ENCODE measurements at regions not wholly inside any gene's neighbourhood (a gene's known extent, or its start where the extent isn't known, plus 50 kb on each side); places are given as distances from the start of the nearest gene placed in this dataset.

- DNase-seq: no peak
Measured at GRCh38 chr2:30048636-30049175, 98.1 kb upstream of the YPEL5 start.

GRCh38 chr2:30055548-30055947 is 91.3 kb upstream of the YPEL5 start:
- DNase-seq: no peak

- DNase-seq: no peak
Measured at GRCh38 chr2:30060562-30060961, 86.2 kb upstream of the YPEL5 start.

GRCh38 chr2:30068067-30068466 is 78.7 kb upstream of the YPEL5 start:
- DNase-seq: no peak

DNA sequence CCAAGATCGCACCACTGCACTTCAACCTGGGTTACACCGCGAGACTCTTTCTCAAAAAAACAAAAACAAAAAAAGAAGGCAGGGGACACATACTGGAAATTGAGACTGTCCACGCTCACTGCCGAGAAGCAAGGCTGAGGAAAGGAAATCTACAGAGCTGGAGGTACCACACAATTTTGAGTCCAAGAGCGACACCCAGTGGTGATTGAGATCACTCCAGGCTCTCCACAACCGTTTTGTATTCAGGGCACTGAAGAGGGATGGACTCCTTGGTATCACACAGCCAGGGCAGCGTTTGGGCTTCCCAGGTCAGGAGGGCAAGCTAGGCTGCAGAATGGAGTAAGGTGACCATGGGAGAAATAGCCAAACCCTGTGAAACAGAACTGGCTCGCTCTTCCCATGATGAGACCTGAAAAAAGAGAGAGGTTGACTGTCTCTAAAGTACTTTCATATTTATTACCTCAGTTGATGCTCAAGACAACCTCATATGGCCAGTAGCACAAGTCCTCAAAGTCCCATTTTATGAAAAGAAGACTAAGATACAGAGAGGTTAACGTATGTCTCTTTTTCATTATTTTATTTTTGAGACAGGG is 74.5 kb upstream of the YPEL5 start:
- DNase-seq: peak; percentile 38

- no peak for DNase-seq
Measured at GRCh38 chr2:30073523-30073922, 73.3 kb upstream of the YPEL5 start.

DNA sequence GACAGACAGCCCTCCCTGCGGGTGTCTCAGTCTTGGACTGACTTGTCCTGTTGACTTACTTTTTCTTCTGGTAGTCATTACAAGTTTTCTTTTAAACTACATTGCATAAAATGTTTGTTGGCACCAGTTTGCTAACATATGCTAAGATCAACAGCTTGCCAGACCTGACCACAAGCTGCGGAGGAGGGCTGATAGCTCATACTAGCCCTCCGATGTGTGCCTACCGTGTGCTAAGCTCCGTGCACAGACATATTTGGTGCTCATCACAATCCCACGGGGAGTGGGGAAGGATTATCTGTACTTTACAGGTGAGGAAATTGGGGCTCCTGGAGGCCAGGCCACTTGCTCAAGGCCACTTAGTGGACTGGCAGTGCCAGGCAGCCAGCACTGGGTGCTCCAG is 72.8 kb upstream of the YPEL5 start:
- DNase-seq: no peak

GRCh38 chr2:30078521-30078920 is 68.3 kb upstream of the YPEL5 start:
- DNase-seq: no peak

DNA sequence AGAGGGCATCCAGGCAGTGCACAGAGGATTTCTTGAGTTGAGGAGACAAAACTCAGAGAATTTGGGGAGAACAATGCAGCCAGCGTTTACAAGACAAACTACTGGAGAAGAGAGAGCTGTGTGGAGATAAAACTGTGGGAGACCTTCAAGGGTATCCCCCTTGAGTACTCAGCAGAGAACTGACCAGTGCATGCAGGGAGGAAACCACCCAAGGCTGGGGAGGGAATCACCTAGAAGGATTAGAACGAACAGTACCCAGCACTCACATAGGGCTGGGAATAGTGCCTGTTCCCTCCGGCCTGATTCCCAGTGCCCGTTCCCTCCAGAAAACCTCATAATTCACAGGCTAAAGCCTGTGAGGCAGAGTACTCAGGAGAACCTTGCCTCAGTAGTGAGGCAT is 61.9 kb upstream of the YPEL5 start:
- DNase-seq: no peak

GRCh38 chr2:30089171-30089570 is 57.6 kb upstream of the YPEL5 start:
- no peak for DNase-seq

DNA sequence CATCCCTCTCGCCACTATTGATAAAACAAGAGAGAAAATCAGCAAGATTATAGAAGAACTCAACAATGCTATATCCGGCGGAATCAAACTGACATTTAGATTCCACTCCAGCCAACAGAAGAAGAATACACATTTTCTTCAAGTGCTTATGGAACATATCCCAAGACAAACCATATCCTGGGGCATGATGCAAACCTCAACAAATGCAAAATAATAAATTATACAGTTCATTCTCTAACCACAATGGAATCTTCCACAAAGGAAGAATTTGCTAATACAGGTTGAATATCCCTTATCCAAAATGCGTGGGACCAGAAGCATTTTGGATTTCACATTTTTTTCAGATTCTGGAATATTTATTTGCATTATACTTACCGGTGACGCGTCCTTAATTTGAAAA is 51.4 kb upstream of the YPEL5 start:
- no peak for DNase-seq

- DNase-seq: no peak
Measured at GRCh38 chr2:30096451-30096850, 50.4 kb upstream of the YPEL5 start.

Measured in stimulated activated CD4-positive, alpha-beta T cell treated with anti-CD3 and anti-CD28 coated beads, Interleukin-12 subunit alpha, Interleukin-12 subunit beta, amount 100 ng/mL, for 4 hours (primary cell).